K562 (cell line): ENCODE measurements at regions not wholly inside any gene's neighbourhood (a gene's known extent, or its start where the extent isn't known, plus 50 kb on each side); places are given as distances from the start of the nearest gene placed in this dataset.

Experiments
- ATAC-seq: fragments of 200-7000 bp; cut with Tn5 transposase; 3 replicates; pipeline ENCODE4 v1.9.1; 2020; ENCODE audit warnings: moderate library complexity
- BruUV-seq: library from RNA; stranded (reverse); fragments of 400-500 nt; replicated peaks from 2 replicates; lab custom pipeline; 2021; lab: Mats Ljungman, UMichigan
- CTCF ChIA-PET: fragments of 300-600 bp; formaldehyde crosslinking; extraction: SDS; loops from one replicate; lab custom pipeline; 2021; ENCODE audit warnings: low intra/inter-chr PET ratio; lab: Yijun Ruan, JAX
- POLR2A ChIA-PET: fragments of 300-600, 350-650 bp; sonication (Branson Sonifier 250); formaldehyde crosslinking; extraction: SDS; loops from one replicate; lab custom pipeline; 2021; ENCODE audit warnings: antibody characterized with exemption, inconsistent platforms; lab: Yijun Ruan, JAX
- DNase-seq, 4 experiments: peaks; one replicate each; pipeline versions ENCODE4 v3.0.0 to v3.0.0-alpha.2; 2011 to 2018; ENCODE audit warnings: low spot score in 3 of 4, mixed read lengths in 3 of 4; ENCODE audit errors: extremely low read depth in 1 of 4
- FAIRE-seq: peaks from 2 replicates; lab custom pipeline; 2011; peaks lifted over from hg19 to GRCh38; lab: Jason Lieb, UNC
- H2AFZ ChIP-seq: 2 replicates; pipeline ENCODE4 v1.6.0; 2011; ENCODE audit warnings: low read depth, low read length, control low read depth, inconsistent platforms
- H3K27ac ChIP-seq: fragments of 200-600 bp; 3 replicates; pipeline ENCODE4 v1.8.0; 2011; ENCODE audit warnings: low read depth, mild to moderate bottlenecking, control low read depth, inconsistent platforms, low read length, moderate library complexity, mixed read lengths; ENCODE audit errors: extremely low read depth
- H3K27me3 ChIP-seq, 2 experiments: fragments of 300-600 bp in 1 of 2; 2 replicates in 1 of 2; 3 replicates in 1 of 2; pipeline versions ENCODE4 v1.6.0 to v1.8.0; 2011; ENCODE audit warnings: inconsistent platforms in 2 of 2, low read length in 2 of 2, mild to moderate bottlenecking in 1 of 2, mixed read lengths in 1 of 2, moderate library complexity in 1 of 2; ENCODE audit not compliant: control insufficient read depth in 2 of 2, insufficient read depth in 2 of 2
- H3K36me3 ChIP-seq: fragments of 300-600 bp; 3 replicates; pipeline ENCODE4 v1.8.0; 2011; ENCODE audit warnings: mild to moderate bottlenecking, low read length, inconsistent platforms; ENCODE audit not compliant: control insufficient read depth, insufficient read depth
- H3K4me1 ChIP-seq, 2 experiments: fragments of 200-600 bp in 1 of 2; replicated peaks in 1 of 2; 2 replicates in 1 of 2; 3 replicates in 1 of 2; pipeline versions ENCODE4 v1.5.1 to v1.8.0; 2011; ENCODE audit warnings: inconsistent platforms in 2 of 2, low read length in 2 of 2, mild to moderate bottlenecking in 1 of 2, mixed read lengths in 1 of 2, moderate library complexity in 1 of 2; ENCODE audit not compliant: control insufficient read depth in 2 of 2, insufficient read depth in 2 of 2
- H3K4me2 ChIP-seq: 2 replicates; pipeline ENCODE4 v1.6.1; 2011; ENCODE audit warnings: low read length, control low read depth, inconsistent platforms, mixed read lengths; ENCODE audit not compliant: insufficient read depth
- H3K4me3 ChIP-seq: fragments of 200-600 bp; sonication (generic), shearing (Covaris generic); 2 replicates; pipeline ENCODE4 v1.5.1; 2016; ENCODE audit warnings: control low read depth, inconsistent platforms
- H3K79me2 ChIP-seq: fragments of 200-600 bp; 3 replicates; pipeline ENCODE4 v1.8.0; 2011; ENCODE audit warnings: low read length, inconsistent platforms; ENCODE audit not compliant: control insufficient read depth, insufficient read depth
- H3K9ac ChIP-seq, 2 experiments: 2 replicates each; pipeline versions ENCODE4 v1.6.0 to v1.6.1; 2011; ENCODE audit warnings: low read depth in 2 of 2, low read length in 2 of 2, control low read depth in 1 of 2, inconsistent platforms in 1 of 2, mild to moderate bottlenecking in 1 of 2, mixed read lengths in 1 of 2; ENCODE audit not compliant: insufficient read depth in 1 of 2
- H3K9me1 ChIP-seq: one replicate; pipeline ENCODE4 v1.6.0; 2011; ENCODE audit warnings: inconsistent platforms, mild to moderate bottlenecking, low read length, moderate library complexity; ENCODE audit not compliant: control insufficient read depth, insufficient read depth
- H3K9me3 ChIP-seq: replicated peaks from 2 replicates; pipeline ENCODE4 v1.5.1; 2011; ENCODE audit warnings: low read depth, low read length, inconsistent platforms; ENCODE audit not compliant: control insufficient read depth, insufficient read depth
- H4K20me1 ChIP-seq: replicated peaks from 2 replicates; pipeline ENCODE4 v1.6.1; 2011; ENCODE audit warnings: low read length, inconsistent platforms, mixed read lengths; ENCODE audit not compliant: control insufficient read depth, insufficient read depth
- CEBPB ChIP-seq: fragments of 450-650 bp; IDR thresholded peaks from 2 replicates; pipeline ENCODE4 v1.6.1; 2016; ENCODE audit warnings: missing genetic modification characterization, missing compliant biosample characterization
- CEBPG ChIP-seq, 3 experiments: fragments of 200-800 bp in 1 of 3; sonication (Bioruptor generic) in 1 of 3; sonication (generic) in 1 of 3; formaldehyde crosslinking in 1 of 3; IDR thresholded peaks in 2 of 3; conservative IDR thresholded peaks in 1 of 3; 2 replicates each; pipeline versions ENCODE4 v1.6.1 to v1.8.0; 2016 to 2022; ENCODE audit warnings: missing compliant biosample characterization in 2 of 3, missing genetic modification characterization in 2 of 3, mild to moderate bottlenecking in 1 of 3, missing genetic modification reagents in 1 of 3
- EZH2 ChIP-seq: IDR thresholded peaks from 2 replicates; pipeline ENCODE4 v1.6.1; 2012; ENCODE audit warnings: low read depth, mild to moderate bottlenecking, inconsistent platforms, low read length, borderline replicate concordance
- RBM25 ChIP-seq: fragments of 200-400 bp; formaldehyde crosslinking; IDR thresholded peaks from 2 replicates; pipeline ENCODE4 v1.6.1; 2018; ENCODE audit warnings: low read length, low read depth, moderate library complexity; ENCODE audit not compliant: severe bottlenecking
- WGBS: fragments of 100-300 bp; shearing (Covaris generic); methylation state at CpG from one replicate; pipeline ENCODE4 v1.1.6; 2016; ENCODE audit warnings: low coverage, mixed read lengths; ENCODE audit not compliant: insufficient coverage; ENCODE audit errors: missing lambda C conversion rate; 5-methylcytosine and 5-hydroxymethylcytosine counted together
- in situ Hi-C: fragments of 300-500 bp; cut with MboI; formaldehyde crosslinking; loops from 4 replicates; pipeline ENCODE4 v1.15.0; 2018; ENCODE audit warnings: inconsistent platforms, mixed read lengths
- intact Hi-C: fragments of 100-400 bp; cut with micrococcal nuclease; formaldehyde crosslinking; loops from 2 replicates; pipeline ENCODE4 v1.14.2; 2022

DNA sequence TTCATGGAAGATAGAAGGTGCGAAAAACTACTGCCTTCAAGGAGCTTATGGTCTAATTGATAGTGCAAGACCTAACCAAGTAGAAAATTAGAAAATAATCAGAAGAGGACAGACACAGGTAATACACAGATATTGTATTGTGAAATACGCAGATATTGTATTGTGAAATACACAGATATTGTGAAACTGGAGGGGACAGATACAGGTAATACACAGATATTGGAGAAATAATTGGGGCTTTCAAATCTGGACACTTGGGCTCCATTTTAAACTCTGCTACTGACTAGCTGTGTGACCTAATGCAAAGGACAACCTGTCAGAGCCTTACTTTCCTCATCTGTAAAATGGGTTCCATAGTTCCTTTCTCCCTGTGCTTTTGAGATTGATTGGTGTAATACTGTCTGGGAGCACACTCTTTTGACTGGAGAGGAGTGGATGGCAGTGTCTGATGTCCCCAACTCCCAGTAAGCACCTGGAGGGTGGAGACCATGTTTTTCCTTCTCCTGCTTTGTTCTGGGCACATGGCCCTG is 272.8 kb downstream of the TLE3 start:
- intact Hi-C loops, result no loop called here
- Histone ChIP-seq H3K36me3 (no peaks in the 10 kb centered on the region), H3K9me1 (no peaks in the 10 kb centered on the region), H2AFZ (no peak overlapping the region), H3K79me2 (no peaks in the 10 kb centered on the region), H3K4me2 (no peak overlapping the region), H3K27ac (no peak overlapping the region), H3K9me3 (no peaks in the 10 kb centered on the region), H3K4me3 (no peak overlapping the region), H3K9ac (no peak overlapping the region), H3K4me1 (no peaks in the 10 kb centered on the region), H3K27me3 (peaks cover 0 to 27% of the 10 kb centered on the region in 2 experiments; a peak in 3 of 5 replicates), H4K20me1 (no peaks in the 10 kb centered on the region; the same call in 1 of the 2 replicates)
- no peak for FAIRE-seq
- TF ChIP-seq RBM25, result peak; percentile 57
- TF ChIP-seq CEBPB, result peak; percentile 87
- no peak for TF ChIP-seq EZH2
- no peak for TF ChIP-seq CEBPG (CRISPR knock-in tag; IDR thresholded peaks at IDR 0.05)
- TF ChIP-seq CEBPG (tag; conservative IDR thresholded peaks at IDR 0.05 in 1 of 2, IDR thresholded peaks at IDR 0.05 in 1 of 2), result peak in 1 of 2 experiments; percentile 69; a peak in 2 of 4 replicates
- WGBS, result 4% methylated on average over 2 of the region's 2 CpGs
- ChIA-PET CTCF (no interaction called here), POLR2A (no interaction called here)
- ATAC-seq, result no peak
- in situ Hi-C loops, result no loop called here
- BruUV-seq, result no TSS peak
- DNase-seq, result no peak
